Panc1 (cell line): ENCODE measurements at regions not wholly inside any gene's neighbourhood (a gene's known extent, or its start where the extent isn't known, plus 50 kb on each side); places are given as distances from the start of the nearest gene placed in this dataset.

Experiments used
- POLR2AphosphoS5 ChIP-seq: IDR thresholded peaks from 2 replicates; pipeline ENCODE4 v1.6.1; 2012; ENCODE audit warnings: mild to moderate bottlenecking, low read depth, low read length, moderate library complexity
- TF ChIP-seq, protein P1 (sequence below): fragments of 450-650 bp; IDR thresholded peaks from 2 replicates; pipeline ENCODE4 v1.5.1; 2017; ENCODE audit warnings: mild to moderate bottlenecking

- TF ChIP-seq POLR2AphosphoS5, result no peak
- TF ChIP-seq, protein P1, sequence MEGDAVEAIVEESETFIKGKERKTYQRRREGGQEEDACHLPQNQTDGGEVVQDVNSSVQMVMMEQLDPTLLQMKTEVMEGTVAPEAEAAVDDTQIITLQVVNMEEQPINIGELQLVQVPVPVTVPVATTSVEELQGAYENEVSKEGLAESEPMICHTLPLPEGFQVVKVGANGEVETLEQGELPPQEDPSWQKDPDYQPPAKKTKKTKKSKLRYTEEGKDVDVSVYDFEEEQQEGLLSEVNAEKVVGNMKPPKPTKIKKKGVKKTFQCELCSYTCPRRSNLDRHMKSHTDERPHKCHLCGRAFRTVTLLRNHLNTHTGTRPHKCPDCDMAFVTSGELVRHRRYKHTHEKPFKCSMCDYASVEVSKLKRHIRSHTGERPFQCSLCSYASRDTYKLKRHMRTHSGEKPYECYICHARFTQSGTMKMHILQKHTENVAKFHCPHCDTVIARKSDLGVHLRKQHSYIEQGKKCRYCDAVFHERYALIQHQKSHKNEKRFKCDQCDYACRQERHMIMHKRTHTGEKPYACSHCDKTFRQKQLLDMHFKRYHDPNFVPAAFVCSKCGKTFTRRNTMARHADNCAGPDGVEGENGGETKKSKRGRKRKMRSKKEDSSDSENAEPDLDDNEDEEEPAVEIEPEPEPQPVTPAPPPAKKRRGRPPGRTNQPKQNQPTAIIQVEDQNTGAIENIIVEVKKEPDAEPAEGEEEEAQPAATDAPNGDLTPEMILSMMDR, result no peak
Measured at GRCh38 chr20:46830886-46831632, 63.6 kb upstream of the EYA2 start.
